CD8-positive, alpha-beta memory T cell (primary cell): ENCODE measurements at regions not wholly inside any gene's neighbourhood (a gene's known extent, or its start where the extent isn't known, plus 50 kb on each side); places are given as distances from the start of the nearest gene placed in this dataset.

ENCODE experiments used
- CTCF ChIA-PET: fragments of 350-600 bp; sonication (Branson Sonifier 250); formaldehyde crosslinking; loops from one replicate; lab custom pipeline; 2021; ENCODE audit warnings: antibody characterized with exemption; lab: Charles Lee
- POLR2A ChIA-PET: fragments of 350-600 bp; sonication (Branson Sonifier 250); formaldehyde crosslinking; loops from one replicate; lab custom pipeline; 2021; ENCODE audit warnings: antibody characterized with exemption; lab: Charles Lee
- DNase-seq, 5 donors: peaks; one replicate each; pipeline versions ENCODE4 v3.0.0 to v3.0.0-alpha.2; 2020 to 2022; ENCODE audit warnings: mixed read lengths in 1 of 5
- H3K27ac ChIP-seq: one replicate; pipeline ENCODE4 v1.7.0; 2013; ENCODE audit warnings: low read depth, mild to moderate bottlenecking, low read length, moderate library complexity
- H3K27me3 ChIP-seq: 2 replicates; pipeline ENCODE4 v1.7.0; 2013; ENCODE audit warnings: low read length, mild to moderate bottlenecking; ENCODE audit not compliant: insufficient read depth, poor library complexity, severe bottlenecking
- H3K36me3 ChIP-seq: 2 replicates; pipeline ENCODE4 v1.7.0; 2013; ENCODE audit warnings: mild to moderate bottlenecking, low read length, moderate library complexity; ENCODE audit not compliant: insufficient read depth
- H3K4me1 ChIP-seq: 2 replicates; pipeline ENCODE4 v1.7.0; 2013; ENCODE audit warnings: mild to moderate bottlenecking, low read length, moderate library complexity; ENCODE audit not compliant: insufficient read depth
- H3K4me3 ChIP-seq: 2 replicates; pipeline ENCODE4 v1.7.0; 2013; ENCODE audit warnings: mild to moderate bottlenecking, low read length
- H3K9me3 ChIP-seq: 2 replicates; pipeline ENCODE4 v1.7.0; 2013; ENCODE audit warnings: mild to moderate bottlenecking, low read length
- H3K27ac Mint-ChIP-seq, 8 donors: one replicate each; pipeline ENCODE4 v1.8.0; 2020 to 2021; ENCODE audit warnings: mixed read lengths in 8 of 8, mild to moderate bottlenecking in 6 of 8, inconsistent platforms in 3 of 8, moderate library complexity in 3 of 8
- H3K27me3 Mint-ChIP-seq, 2 donors: one replicate each; pipeline ENCODE4 v1.8.0; 2020 to 2021; ENCODE audit warnings: mixed read lengths in 2 of 2, mild to moderate bottlenecking in 1 of 2, moderate library complexity in 1 of 2
- H3K36me3 Mint-ChIP-seq, 3 donors: one replicate each; pipeline ENCODE4 v1.8.0; 2020 to 2021; ENCODE audit warnings: mixed read lengths in 3 of 3, inconsistent platforms in 1 of 3, mild to moderate bottlenecking in 1 of 3
- H3K4me1 Mint-ChIP-seq, 3 donors: one replicate each; pipeline ENCODE4 v1.8.0; 2020 to 2021; ENCODE audit warnings: mixed read lengths in 3 of 3, inconsistent platforms in 1 of 3, mild to moderate bottlenecking in 1 of 3
- H3K4me3 Mint-ChIP-seq, 7 donors: one replicate each; pipeline ENCODE4 v1.8.0; 2020 to 2021; ENCODE audit warnings: mixed read lengths in 7 of 7, mild to moderate bottlenecking in 6 of 7, moderate library complexity in 4 of 7, inconsistent platforms in 2 of 7
- H3K9me3 Mint-ChIP-seq, 5 donors: one replicate each; pipeline ENCODE4 v1.8.0; 2020 to 2022; ENCODE audit warnings: mixed read lengths in 5 of 5, mild to moderate bottlenecking in 3 of 5, moderate library complexity in 2 of 5, inconsistent platforms in 1 of 5

GRCh38 chr2:120914839-120915521, 179.3 kb downstream of the GLI2 start:
- Histone ChIP-seq H3K27me3 (no peaks in the 10 kb centered on the region), H3K36me3 (no peaks in the 10 kb centered on the region), H3K4me1 (no peaks in the 10 kb centered on the region), H3K9me3 (no peaks in the 10 kb centered on the region), H3K4me3 (no peak overlapping the region), H3K27ac (no peak overlapping the region)
- Mint-ChIP-seq H3K27ac (no peak overlapping the region), H3K27me3 (no peaks in the 10 kb centered on the region), H3K4me3 (no peak overlapping the region), H3K4me1 (no peaks in the 10 kb centered on the region), H3K9me3 (no peaks in the 10 kb centered on the region), H3K36me3 (no peaks in the 10 kb centered on the region)
- POLR2A ChIA-PET = no interaction called here
- no peak for DNase-seq
- CTCF ChIA-PET = no interaction called here

- no peaks in the 10 kb centered on the region for H3K27me3 ChIP-seq
- H3K9me3 ChIP-seq = no peaks in the 10 kb centered on the region
- Mint-ChIP-seq H3K9me3 (no peaks in the 10 kb centered on the region), H3K4me3 (no peak overlapping the region), H3K4me1 (no peaks in the 10 kb centered on the region), H3K27ac (no peak overlapping the region), H3K27me3 (no peaks in the 10 kb centered on the region), H3K36me3 (no peaks in the 10 kb centered on the region)
- H3K27ac ChIP-seq = no peak overlapping the region
- ChIA-PET CTCF (no interaction called here), POLR2A (no interaction called here)
- no peaks in the 10 kb centered on the region for H3K4me1 ChIP-seq
- no peaks in the 10 kb centered on the region for H3K36me3 ChIP-seq
- H3K4me3 ChIP-seq = no peak overlapping the region
- no peak for DNase-seq
Measured at GRCh38 chr2:120915670-120916069, 180.0 kb downstream of the GLI2 start.

GRCh38 chr2:120916446-120916845, 180.8 kb downstream of the GLI2 start:
- Mint-ChIP-seq H3K27me3 (no peaks in the 10 kb centered on the region), H3K27ac (peak overlapping the region in 1 of 8 donors; percentile 15), H3K4me1 (no peaks in the 10 kb centered on the region), H3K36me3 (no peaks in the 10 kb centered on the region), H3K4me3 (no peak overlapping the region), H3K9me3 (no peaks in the 10 kb centered on the region)
- Histone ChIP-seq H3K9me3 (no peaks in the 10 kb centered on the region), H3K27ac (no peak overlapping the region), H3K4me1 (no peaks in the 10 kb centered on the region), H3K27me3 (no peaks in the 10 kb centered on the region), H3K36me3 (no peaks in the 10 kb centered on the region), H3K4me3 (no peak overlapping the region)
- ChIA-PET POLR2A (no interaction called here), CTCF (no interaction called here)
- DNase-seq = no peak

DNA sequence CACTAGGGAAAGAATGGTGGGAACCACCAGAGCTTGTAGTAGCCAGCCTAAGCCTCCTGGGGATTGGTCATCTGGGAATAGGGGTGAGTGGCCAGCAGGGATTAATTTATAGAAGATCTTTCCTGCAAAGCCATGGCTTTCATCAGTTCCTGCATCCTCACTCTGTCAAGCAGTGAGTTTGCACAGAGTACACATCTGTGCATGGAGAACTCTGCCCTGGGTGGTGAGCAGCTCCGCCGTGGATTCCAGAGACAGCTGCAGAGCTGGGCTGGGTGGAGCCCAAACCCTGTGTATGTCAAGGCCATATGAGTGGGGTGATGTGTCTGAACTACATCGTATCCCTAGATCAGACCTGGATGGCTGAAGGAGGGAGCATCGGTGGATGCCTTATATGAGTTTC, 182.2 kb downstream of the GLI2 start:
- H3K9me3 Mint-ChIP-seq = no peaks in the 10 kb centered on the region
- no peaks in the 10 kb centered on the region for H3K4me1 ChIP-seq
- H3K27ac Mint-ChIP-seq = no peak overlapping the region
- no peaks in the 10 kb centered on the region for H3K4me1 Mint-ChIP-seq
- peaks cover 0 to 2% of the 10 kb centered on the region in 2 donors for H3K27me3 Mint-ChIP-seq
- no peaks in the 10 kb centered on the region for H3K36me3 ChIP-seq
- H3K4me3 Mint-ChIP-seq = no peak overlapping the region
- CTCF ChIA-PET = no interaction called here
- no peaks in the 10 kb centered on the region for H3K36me3 Mint-ChIP-seq
- no peaks in the 10 kb centered on the region for H3K9me3 ChIP-seq
- DNase-seq = no peak
- H3K27ac ChIP-seq = no peak overlapping the region
- no peaks in the 10 kb centered on the region for H3K27me3 ChIP-seq
- H3K4me3 ChIP-seq = no peak overlapping the region
- POLR2A ChIA-PET = no interaction called here

DNA sequence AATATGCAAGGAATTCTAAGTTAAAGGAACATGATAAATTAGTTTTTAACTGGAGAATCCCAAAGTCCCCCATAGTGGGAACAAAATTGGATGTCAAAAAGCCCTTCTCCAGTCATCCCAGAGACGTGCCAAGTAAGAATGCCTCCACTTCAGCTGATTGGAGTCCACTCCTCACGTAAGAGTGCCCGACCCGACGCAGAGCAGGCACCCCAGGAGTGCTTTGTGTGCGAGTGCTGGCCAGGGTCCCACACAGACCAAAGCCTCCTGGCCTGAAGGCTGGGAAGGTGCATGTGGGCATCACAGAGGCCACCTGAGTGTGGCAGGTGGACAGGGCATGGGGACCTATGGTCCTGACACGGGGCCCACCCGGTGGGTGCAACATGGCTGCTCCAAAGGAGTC, 183.5 kb downstream of the GLI2 start:
- Histone ChIP-seq H3K4me3 (no peak overlapping the region), H3K27me3 (no peaks in the 10 kb centered on the region), H3K4me1 (no peaks in the 10 kb centered on the region), H3K36me3 (no peaks in the 10 kb centered on the region), H3K9me3 (no peaks in the 10 kb centered on the region), H3K27ac (no peak overlapping the region)
- H3K27me3 Mint-ChIP-seq = peaks cover 0 to 2% of the 10 kb centered on the region in 2 donors
- ChIA-PET CTCF (no interaction called here), POLR2A (no interaction called here)
- DNase-seq = no peak
- no peak overlapping the region for H3K4me3 Mint-ChIP-seq
- no peak overlapping the region for H3K27ac Mint-ChIP-seq
- no peaks in the 10 kb centered on the region for H3K36me3 Mint-ChIP-seq
- H3K4me1 Mint-ChIP-seq = no peaks in the 10 kb centered on the region
- no peaks in the 10 kb centered on the region for H3K9me3 Mint-ChIP-seq

DNA sequence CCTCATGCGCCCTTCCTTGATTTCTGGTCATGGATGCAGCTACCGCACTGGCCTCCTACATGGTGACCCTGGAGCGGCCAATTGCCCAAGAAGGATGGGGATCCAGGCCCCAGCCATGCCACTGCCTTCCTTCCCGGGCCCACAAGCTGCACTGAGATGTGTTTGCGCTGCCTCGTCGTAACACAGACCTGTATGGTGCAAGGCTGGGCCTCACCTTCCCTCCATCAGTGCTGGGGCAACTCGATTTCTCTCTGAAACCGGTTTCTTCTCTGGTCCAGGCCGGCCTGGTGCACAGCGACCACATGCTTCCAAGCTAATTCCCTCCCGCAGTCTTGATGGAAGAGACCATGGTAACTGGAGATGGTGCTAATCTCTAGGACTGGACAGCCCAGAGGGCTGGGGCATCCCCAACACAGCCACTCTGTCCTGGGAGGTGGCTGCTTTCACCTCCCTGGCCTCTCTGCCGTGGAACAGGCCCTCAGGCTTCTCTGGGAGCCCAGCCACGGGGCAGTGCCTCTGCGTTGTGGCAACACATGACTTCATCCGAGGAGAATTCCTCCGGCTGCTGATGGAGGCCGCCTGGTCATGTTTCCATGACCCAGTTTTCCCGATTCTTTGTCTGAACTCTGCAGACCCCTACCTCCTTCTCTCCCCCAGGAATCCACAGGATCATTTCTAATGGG, 184.2 kb downstream of the GLI2 start:
- Histone ChIP-seq H3K4me1 (no peaks in the 10 kb centered on the region), H3K27ac (no peak overlapping the region), H3K4me3 (no peak overlapping the region), H3K27me3 (no peaks in the 10 kb centered on the region), H3K36me3 (no peaks in the 10 kb centered on the region), H3K9me3 (no peaks in the 10 kb centered on the region)
- H3K27me3 Mint-ChIP-seq = peaks cover 0 to 2% of the 10 kb centered on the region in 2 donors
- POLR2A ChIA-PET = no interaction called here
- H3K27ac Mint-ChIP-seq = no peak overlapping the region
- peak in 1 of 5 donors; percentile 22 for DNase-seq
- CTCF ChIA-PET = no interaction called here
- H3K4me1 Mint-ChIP-seq = no peaks in the 10 kb centered on the region
- H3K4me3 Mint-ChIP-seq = no peak overlapping the region
- H3K36me3 Mint-ChIP-seq = no peaks in the 10 kb centered on the region
- H3K9me3 Mint-ChIP-seq = no peaks in the 10 kb centered on the region

GRCh38 chr2:120920454-120921148, 184.9 kb downstream of the GLI2 start:
- Histone ChIP-seq H3K27me3 (no peaks in the 10 kb centered on the region), H3K4me1 (no peaks in the 10 kb centered on the region), H3K4me3 (no peak overlapping the region), H3K9me3 (no peaks in the 10 kb centered on the region), H3K27ac (no peak overlapping the region), H3K36me3 (no peaks in the 10 kb centered on the region)
- CTCF ChIA-PET = no interaction called here
- Mint-ChIP-seq H3K9me3 (no peaks in the 10 kb centered on the region), H3K4me3 (no peak overlapping the region), H3K36me3 (no peaks in the 10 kb centered on the region), H3K27me3 (peaks cover 0 to 2% of the 10 kb centered on the region in 2 donors), H3K27ac (no peak overlapping the region), H3K4me1 (no peaks in the 10 kb centered on the region)
- DNase-seq = no peak
- POLR2A ChIA-PET = no interaction called here

- Histone ChIP-seq H3K4me1 (no peaks in the 10 kb centered on the region), H3K27ac (no peak overlapping the region), H3K36me3 (no peaks in the 10 kb centered on the region), H3K9me3 (no peaks in the 10 kb centered on the region), H3K27me3 (no peaks in the 10 kb centered on the region), H3K4me3 (no peak overlapping the region)
- Mint-ChIP-seq H3K27me3 (peaks cover 0 to 2% of the 10 kb centered on the region in 2 donors), H3K27ac (no peak overlapping the region), H3K4me1 (no peaks in the 10 kb centered on the region), H3K36me3 (no peaks in the 10 kb centered on the region), H3K4me3 (no peak overlapping the region), H3K9me3 (no peaks in the 10 kb centered on the region)
- no peak for DNase-seq
- ChIA-PET POLR2A (no interaction called here), CTCF (no interaction called here)
Measured at GRCh38 chr2:120921457-120921856, 185.8 kb downstream of the GLI2 start.
